Activated naive CD4-positive, alpha-beta T cell treated with anti-CD3 and anti-CD28 coated beads for 36 hours (primary cell): ENCODE measurements at regions not wholly inside any gene's neighbourhood (a gene's known extent, or its start where the extent isn't known, plus 50 kb on each side); places are given as distances from the start of the nearest gene placed in this dataset.

ENCODE experiments used
- CTCF ChIA-PET: fragments of 350-600 bp; sonication (Branson Sonifier 250); formaldehyde crosslinking; loops from one replicate; lab custom pipeline; 2021; ENCODE audit warnings: antibody characterized with exemption; lab: Charles Lee
- DNase-seq: peaks from one replicate; pipeline ENCODE4 v3.0.0-alpha.2; 2020
- H3K27ac Mint-ChIP-seq: one replicate; pipeline ENCODE4 v1.8.0; 2021; ENCODE audit warnings: mild to moderate bottlenecking, mixed read lengths
- H3K27me3 Mint-ChIP-seq: one replicate; pipeline ENCODE4 v1.8.0; 2021; ENCODE audit warnings: low read depth, mixed read lengths
- H3K36me3 Mint-ChIP-seq: one replicate; pipeline ENCODE4 v1.8.0; 2021; ENCODE audit warnings: low read depth, mixed read lengths
- H3K4me1 Mint-ChIP-seq: one replicate; pipeline ENCODE4 v1.8.0; 2021; ENCODE audit warnings: low read depth, mixed read lengths
- H3K4me3 Mint-ChIP-seq: one replicate; pipeline ENCODE4 v1.8.0; 2021; ENCODE audit warnings: mild to moderate bottlenecking, moderate library complexity, mixed read lengths
- H3K9me3 Mint-ChIP-seq: one replicate; pipeline ENCODE4 v1.8.0; 2021; ENCODE audit warnings: mixed read lengths
- intact Hi-C: fragments of 100-400 bp; cut with micrococcal nuclease; formaldehyde crosslinking; loops from one replicate; pipeline ENCODE4 v1.15.1; 2023

DNA sequence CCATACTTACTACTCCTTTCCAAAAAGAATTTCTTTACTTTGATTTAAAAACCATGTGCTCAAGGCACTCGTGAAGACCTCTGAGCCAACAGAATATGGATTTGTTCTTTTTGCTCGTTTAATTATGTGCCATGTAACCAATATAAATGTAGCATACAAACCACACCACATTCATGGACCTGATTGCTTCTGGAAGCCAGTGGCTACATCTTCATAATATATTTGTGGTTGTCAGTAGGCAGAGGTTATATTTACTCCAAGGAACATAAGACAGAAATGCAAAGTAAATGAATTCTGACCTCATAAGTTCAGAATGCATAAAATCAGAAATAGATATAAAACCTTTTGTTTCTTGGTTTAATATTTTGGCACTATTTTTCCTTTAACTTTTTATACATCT is 373.0 kb downstream of the HDGFL1 start:
- Mint-ChIP-seq H3K4me3 (no peak overlapping the region), H3K27ac (no peak overlapping the region)

DNA sequence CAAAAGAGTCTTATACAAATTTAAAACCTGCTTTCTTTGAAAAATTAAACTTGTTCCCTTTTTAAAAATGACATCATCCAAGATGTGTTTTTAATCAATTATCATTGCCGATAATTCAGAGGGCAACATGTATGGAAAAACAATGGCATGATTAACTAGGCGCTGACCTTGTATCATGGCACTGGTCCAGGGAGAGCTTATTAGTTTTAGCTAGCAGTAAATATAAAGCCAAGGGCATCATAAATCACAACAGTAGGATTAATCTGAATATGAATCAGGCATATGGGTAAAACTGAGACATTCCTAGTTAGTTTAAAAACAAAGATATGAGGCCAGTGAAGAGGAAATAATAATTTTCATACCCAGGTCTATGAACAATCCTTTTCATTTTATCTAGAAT is 374.0 kb downstream of the HDGFL1 start:
- H3K4me3 Mint-ChIP-seq, result no peak overlapping the region
- H3K27me3 Mint-ChIP-seq, result no peaks in the 10 kb centered on the region
- H3K27ac Mint-ChIP-seq, result no peak overlapping the region
- H3K36me3 Mint-ChIP-seq, result no peaks in the 10 kb centered on the region
- no peaks in the 10 kb centered on the region for H3K4me1 Mint-ChIP-seq
- intact Hi-C loops, result no loop called here
- no peak for DNase-seq
- H3K9me3 Mint-ChIP-seq, result peaks cover 1% of the 10 kb centered on the region
- CTCF ChIA-PET, result no interaction called here

More for the DNA sequence above, 373.0 kb downstream of the HDGFL1 start:
- DNase-seq, result no peak
- H3K27me3 Mint-ChIP-seq, result no peaks in the 10 kb centered on the region
- H3K4me1 Mint-ChIP-seq, result no peaks in the 10 kb centered on the region
- H3K9me3 Mint-ChIP-seq, result peaks cover 1% of the 10 kb centered on the region
- CTCF ChIA-PET, result no interaction called here
- intact Hi-C loops, result no loop called here
- H3K36me3 Mint-ChIP-seq, result no peaks in the 10 kb centered on the region

DNA sequence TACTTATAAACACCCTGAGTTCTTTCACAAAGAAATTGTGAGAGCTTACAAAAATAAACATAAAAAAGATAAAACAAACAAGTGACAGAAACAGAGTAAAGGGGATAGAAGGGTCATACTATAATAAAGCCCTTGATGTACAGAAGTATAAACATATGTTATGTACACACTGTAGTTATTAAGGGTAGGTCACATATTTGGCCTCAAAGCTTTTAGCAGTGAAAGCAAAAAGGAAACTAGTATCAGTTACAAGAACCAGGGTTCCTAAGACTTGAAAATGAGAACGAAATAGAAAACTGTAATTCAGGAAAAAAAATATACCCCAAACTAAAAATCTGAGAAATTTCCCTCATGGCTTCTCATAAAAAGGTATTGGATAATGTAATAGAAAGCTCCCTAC is 380.6 kb downstream of the HDGFL1 start:
- H3K9me3 Mint-ChIP-seq, result no peaks in the 10 kb centered on the region
- no peak overlapping the region for H3K4me3 Mint-ChIP-seq
- H3K4me1 Mint-ChIP-seq, result peaks cover 4% of the 10 kb centered on the region
- H3K27ac Mint-ChIP-seq, result no peak overlapping the region
- no peaks in the 10 kb centered on the region for H3K36me3 Mint-ChIP-seq
- H3K27me3 Mint-ChIP-seq, result no peaks in the 10 kb centered on the region
- DNase-seq, result no peak
- intact Hi-C loops, result no loop called here
- CTCF ChIA-PET, result no interaction called here

DNA sequence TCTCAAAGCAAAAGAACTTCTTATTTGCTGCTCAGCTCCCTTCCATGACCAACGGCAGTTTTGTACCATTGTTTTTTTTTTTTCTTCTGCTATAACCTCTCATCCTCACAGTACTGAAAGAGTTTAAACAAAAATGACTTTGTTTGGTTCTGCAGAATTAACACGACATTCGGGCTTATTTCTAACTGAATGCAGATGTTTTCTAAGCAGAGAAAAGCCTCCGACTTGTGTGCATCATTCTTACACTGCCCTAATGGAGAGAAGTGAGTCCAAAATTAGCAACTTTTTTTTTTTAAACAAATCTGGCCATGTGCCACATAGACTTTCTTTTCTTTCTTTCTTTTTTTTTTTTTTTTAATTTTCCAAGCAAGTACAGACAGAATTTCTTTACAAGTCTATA is 382.7 kb downstream of the HDGFL1 start:
- Mint-ChIP-seq H3K27ac (no peak overlapping the region), H3K27me3 (peaks cover 2% of the 10 kb centered on the region), H3K36me3 (no peaks in the 10 kb centered on the region), H3K4me3 (no peak overlapping the region), H3K9me3 (no peaks in the 10 kb centered on the region), H3K4me1 (peaks cover 8% of the 10 kb centered on the region)
- no peak for DNase-seq
- CTCF ChIA-PET, result no interaction called here
- intact Hi-C loops, result no loop called here

DNA sequence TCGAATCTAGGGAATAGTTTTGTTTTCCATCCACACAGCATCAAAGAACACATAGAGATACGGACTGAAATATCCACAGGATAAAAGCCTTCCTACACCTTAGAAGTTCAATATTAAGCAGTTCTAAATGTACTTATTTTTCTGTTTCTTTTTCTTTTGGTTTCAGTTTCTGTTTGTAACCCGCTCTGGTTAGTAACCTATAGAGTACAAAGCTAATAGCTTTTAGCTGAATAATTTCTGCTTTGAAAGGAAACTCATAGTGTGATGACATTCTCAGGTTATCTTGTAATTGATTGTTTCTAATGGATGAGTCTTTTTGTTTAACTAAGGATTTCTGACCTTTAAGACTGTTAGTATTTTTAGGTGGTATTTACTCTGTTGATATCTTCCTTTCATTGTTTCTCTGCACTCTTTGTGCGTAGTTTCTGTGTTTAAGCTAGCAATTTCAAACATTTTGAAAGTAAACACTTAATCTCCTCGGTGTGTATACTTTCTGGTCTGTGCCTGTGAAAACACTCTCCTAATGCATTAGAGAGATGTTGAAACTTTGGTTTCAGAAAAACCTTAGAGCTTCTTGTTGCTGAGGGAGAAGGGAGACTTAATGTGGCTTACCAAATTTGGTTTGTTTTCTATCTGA is 385.5 kb downstream of the HDGFL1 start:
- intact Hi-C loops, result no loop called here
- Mint-ChIP-seq H3K27me3 (peaks cover 2% of the 10 kb centered on the region), H3K4me1 (peaks cover 8% of the 10 kb centered on the region), H3K36me3 (no peaks in the 10 kb centered on the region), H3K9me3 (no peaks in the 10 kb centered on the region), H3K4me3 (peak overlapping the region; percentile 30), H3K27ac (no peak overlapping the region)
- no peak for DNase-seq
- CTCF ChIA-PET, result no interaction called here

DNA sequence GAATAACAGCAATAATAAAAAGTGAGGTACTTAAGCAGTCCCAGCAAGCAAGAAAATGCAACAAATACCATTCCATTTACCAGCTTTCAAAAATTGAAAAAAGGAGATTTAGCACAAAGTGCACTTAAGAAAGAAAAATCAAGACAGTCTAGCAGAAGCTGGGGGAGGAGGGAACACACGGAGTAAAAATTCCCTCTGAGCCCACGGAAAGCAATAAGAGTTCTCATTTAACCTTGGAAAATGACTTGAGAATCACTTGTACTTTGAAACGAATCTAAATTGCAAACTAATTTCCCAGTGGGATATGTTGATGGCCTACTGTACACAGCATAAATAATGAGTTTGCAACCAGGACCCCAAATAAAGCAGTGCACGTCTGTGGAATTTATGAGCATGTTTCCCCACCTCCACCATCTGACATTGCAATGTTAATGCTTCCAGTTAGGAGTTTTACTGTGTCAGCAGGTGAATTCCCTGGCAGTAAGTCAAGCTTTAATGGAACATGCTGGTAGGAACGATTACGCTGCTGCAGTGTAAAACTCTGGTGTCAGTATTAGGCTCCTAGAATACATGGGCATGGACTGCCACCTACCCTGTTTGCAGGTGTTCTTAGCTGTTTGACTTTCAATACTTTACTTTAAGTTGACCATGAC is 386.8 kb downstream of the HDGFL1 start:
- CTCF ChIA-PET, result no interaction called here
- no peak for DNase-seq
- Mint-ChIP-seq H3K36me3 (no peaks in the 10 kb centered on the region), H3K4me3 (no peak overlapping the region), H3K27ac (no peak overlapping the region), H3K9me3 (no peaks in the 10 kb centered on the region), H3K4me1 (peaks cover 8% of the 10 kb centered on the region), H3K27me3 (peaks cover 2% of the 10 kb centered on the region)
- intact Hi-C loops, result no loop called here

DNA sequence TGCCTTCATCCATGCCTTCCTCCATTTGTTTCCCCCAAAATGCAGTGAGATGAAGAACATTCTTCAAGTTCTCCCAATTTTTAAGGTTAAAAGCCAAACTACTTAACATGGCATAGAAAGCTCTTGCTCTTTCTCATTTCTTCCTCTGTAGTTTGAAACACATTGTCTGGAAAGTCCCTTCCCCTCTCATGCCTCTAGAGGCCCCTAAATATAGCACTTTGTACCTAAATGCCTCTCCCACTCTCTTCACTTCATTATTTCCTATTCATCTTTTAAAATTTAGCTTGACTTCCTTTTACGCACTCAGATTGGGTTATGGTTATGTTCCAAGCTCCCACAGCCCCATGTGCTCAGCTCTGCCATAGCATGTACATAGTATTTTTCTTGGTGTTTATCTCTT is 389.3 kb downstream of the HDGFL1 start:
- H3K4me3 Mint-ChIP-seq, result no peak overlapping the region
- no peaks in the 10 kb centered on the region for H3K9me3 Mint-ChIP-seq
- CTCF ChIA-PET, result no interaction called here
- peaks cover 8% of the 10 kb centered on the region for H3K4me1 Mint-ChIP-seq
- DNase-seq, result no peak
- peaks cover 2% of the 10 kb centered on the region for H3K27me3 Mint-ChIP-seq
- no peaks in the 10 kb centered on the region for H3K36me3 Mint-ChIP-seq
- H3K27ac Mint-ChIP-seq, result no peak overlapping the region
- intact Hi-C loops, result no loop called here

DNA sequence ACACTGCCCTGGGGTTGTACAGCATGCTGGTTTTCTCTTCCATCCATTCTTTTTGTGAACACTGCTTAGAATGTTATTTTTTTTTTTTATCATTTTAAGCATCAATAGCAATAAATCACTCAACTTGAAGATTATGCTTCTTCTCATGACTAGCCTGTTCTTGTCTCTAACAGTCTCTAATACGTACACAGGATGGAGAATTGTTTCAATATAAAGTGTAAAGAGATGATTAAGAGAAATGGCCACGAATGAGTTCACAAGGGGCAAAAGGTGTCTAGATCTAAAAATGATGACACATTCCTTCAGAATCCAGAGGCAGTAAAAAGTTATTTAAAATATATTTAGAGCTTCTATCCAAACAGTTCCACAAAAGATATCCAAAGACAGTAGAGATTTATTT is 390.2 kb downstream of the HDGFL1 start:
- Mint-ChIP-seq H3K27me3 (peaks cover 2% of the 10 kb centered on the region), H3K4me3 (no peak overlapping the region), H3K36me3 (no peaks in the 10 kb centered on the region), H3K27ac (no peak overlapping the region), H3K4me1 (peaks cover 8% of the 10 kb centered on the region), H3K9me3 (no peaks in the 10 kb centered on the region)
- intact Hi-C loops, result no loop called here
- DNase-seq, result no peak
- CTCF ChIA-PET, result no interaction called here

DNA sequence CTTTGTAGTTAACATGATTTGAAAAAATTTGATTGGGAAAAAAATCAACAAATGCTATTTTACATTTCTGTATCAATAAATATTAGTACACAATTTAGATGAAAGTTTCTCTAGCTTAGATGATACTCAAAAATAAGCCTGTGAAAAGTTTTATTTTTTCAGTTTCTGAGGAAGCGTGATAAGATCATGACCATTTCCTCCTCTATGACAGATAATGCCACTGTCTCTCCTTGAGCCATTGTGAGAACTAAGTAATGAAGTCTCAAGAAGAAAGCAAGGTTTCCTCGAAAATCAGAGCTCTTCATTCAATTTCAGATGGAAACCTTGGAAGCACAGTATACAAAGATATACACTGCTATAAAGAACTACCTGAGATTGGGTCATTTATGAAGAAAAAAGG is 395.0 kb downstream of the HDGFL1 start:
- H3K27ac Mint-ChIP-seq, result no peak overlapping the region
- H3K4me3 Mint-ChIP-seq, result no peak overlapping the region
- no peaks in the 10 kb centered on the region for H3K36me3 Mint-ChIP-seq
- no peaks in the 10 kb centered on the region for H3K4me1 Mint-ChIP-seq
- DNase-seq, result no peak
- CTCF ChIA-PET, result no interaction called here
- no peaks in the 10 kb centered on the region for H3K27me3 Mint-ChIP-seq
- H3K9me3 Mint-ChIP-seq, result no peaks in the 10 kb centered on the region
- intact Hi-C loops, result no loop called here

DNA sequence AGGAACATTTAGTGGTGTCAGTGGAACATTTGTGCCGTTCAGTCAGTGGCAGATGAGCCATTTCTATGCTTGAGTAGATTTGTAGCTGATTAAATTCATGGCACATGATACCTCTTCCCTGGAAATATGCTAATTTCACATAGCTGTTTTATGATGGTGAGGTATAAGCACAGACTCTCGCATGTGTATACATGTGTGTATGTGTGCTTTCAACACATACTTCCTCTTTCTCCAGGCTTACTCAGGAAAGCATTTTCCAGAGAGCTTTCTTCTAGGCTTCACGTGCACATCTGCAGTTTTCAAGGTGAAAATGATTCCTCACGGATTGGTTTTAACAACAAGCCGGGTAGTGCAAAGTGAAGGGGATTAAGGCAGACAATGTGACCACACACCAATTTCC is 396.5 kb downstream of the HDGFL1 start:
- no peaks in the 10 kb centered on the region for H3K9me3 Mint-ChIP-seq
- no peaks in the 10 kb centered on the region for H3K36me3 Mint-ChIP-seq
- no peak for DNase-seq
- intact Hi-C loops, result no loop called here
- no peaks in the 10 kb centered on the region for H3K27me3 Mint-ChIP-seq
- no peak overlapping the region for H3K4me3 Mint-ChIP-seq
- CTCF ChIA-PET, result no interaction called here
- H3K27ac Mint-ChIP-seq, result no peak overlapping the region
- H3K4me1 Mint-ChIP-seq, result no peaks in the 10 kb centered on the region

DNA sequence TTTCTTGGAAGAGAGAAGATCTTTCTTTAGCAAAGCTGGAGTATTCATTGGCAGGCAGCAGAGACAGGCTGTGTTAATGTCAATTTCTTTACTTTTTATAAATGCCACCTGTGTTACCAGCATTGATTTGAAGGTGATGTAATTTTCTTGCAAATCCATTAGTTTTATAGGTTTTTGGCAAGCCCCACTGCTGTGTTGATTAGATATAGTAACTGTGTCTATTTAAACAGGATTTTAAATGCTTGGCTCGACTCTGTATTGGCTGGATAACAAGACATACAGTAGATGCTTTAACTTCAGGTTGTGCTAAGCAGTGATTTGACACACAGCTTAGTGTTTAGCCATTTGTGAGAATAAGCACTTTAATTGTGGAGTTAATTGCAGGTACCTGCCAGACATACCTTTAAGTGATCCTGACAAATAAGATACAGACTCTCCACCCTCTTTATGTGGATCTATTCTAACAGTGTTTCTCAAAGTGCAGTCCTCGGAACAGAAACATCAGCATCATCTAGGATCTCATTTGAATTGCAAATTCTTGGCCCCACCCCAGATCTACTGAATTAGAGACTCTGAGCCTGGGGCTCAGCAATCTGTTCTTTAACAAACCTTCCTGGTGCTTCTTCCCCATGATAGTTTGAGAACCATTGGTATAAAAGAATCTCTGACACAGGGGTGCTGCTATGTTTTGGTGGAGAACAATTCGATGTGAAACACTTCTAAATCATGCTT is 397.5 kb downstream of the HDGFL1 start:
- H3K4me3 Mint-ChIP-seq, result no peak overlapping the region

DNA sequence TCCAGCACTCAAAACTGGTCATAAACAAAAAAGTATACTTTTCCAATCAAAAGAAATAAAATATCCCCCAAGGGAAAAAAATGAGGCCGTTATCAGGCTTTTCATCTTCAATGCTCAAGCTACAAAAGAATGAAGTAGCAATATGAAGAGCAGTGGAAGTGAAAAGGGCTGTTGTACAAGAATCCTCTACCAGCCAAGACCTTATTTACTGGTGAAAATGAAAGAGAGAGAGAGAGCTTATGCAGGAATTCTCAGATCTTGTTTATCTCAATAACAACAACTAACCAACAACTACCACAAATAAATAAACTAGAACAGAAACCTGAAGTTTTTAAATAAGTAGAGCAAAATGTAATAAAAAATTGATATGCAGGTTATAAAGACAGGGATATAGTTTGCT is 400.6 kb downstream of the HDGFL1 start:
- Mint-ChIP-seq H3K36me3 (no peaks in the 10 kb centered on the region), H3K4me3 (no peak overlapping the region), H3K9me3 (peaks cover 3% of the 10 kb centered on the region), H3K27ac (no peak overlapping the region), H3K27me3 (no peaks in the 10 kb centered on the region), H3K4me1 (no peaks in the 10 kb centered on the region)
- DNase-seq, result no peak
- intact Hi-C loops, result no loop called here
- CTCF ChIA-PET, result no interaction called here

More for the DNA sequence above, 397.5 kb downstream of the HDGFL1 start:
- CTCF ChIA-PET, result no interaction called here
- H3K36me3 Mint-ChIP-seq, result no peaks in the 10 kb centered on the region
- DNase-seq, result no peak
- intact Hi-C loops, result no loop called here
- H3K9me3 Mint-ChIP-seq, result no peaks in the 10 kb centered on the region
- no peak overlapping the region for H3K27ac Mint-ChIP-seq
- no peaks in the 10 kb centered on the region for H3K27me3 Mint-ChIP-seq
- H3K4me1 Mint-ChIP-seq, result no peaks in the 10 kb centered on the region

DNA sequence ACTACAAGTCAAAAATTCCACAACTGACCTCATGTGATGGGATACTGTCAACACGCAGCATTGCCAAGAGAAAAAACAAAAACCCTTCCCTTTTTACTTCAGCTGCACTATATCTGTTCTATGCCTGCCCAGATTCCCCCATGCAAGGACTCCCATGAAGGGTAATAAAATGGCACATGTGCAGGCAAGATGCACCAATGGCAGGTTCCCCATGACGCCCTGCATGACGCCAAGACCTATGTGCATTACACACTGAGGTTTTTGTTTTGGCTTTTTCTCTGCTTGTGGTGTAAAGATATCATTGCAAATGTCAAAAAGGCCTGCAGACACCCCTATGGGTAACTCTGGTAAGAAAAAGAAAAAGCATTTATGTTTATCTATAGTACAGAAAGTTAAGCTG is 403.4 kb downstream of the HDGFL1 start:
- H3K36me3 Mint-ChIP-seq, result no peaks in the 10 kb centered on the region
- no peak overlapping the region for H3K4me3 Mint-ChIP-seq
- no peak overlapping the region for H3K27ac Mint-ChIP-seq
- H3K27me3 Mint-ChIP-seq, result no peaks in the 10 kb centered on the region
- CTCF ChIA-PET, result no interaction called here
- DNase-seq, result no peak
- peaks cover 3% of the 10 kb centered on the region for H3K9me3 Mint-ChIP-seq
- H3K4me1 Mint-ChIP-seq, result no peaks in the 10 kb centered on the region
- intact Hi-C loops, result no loop called here
